ENCODE measurements at regions not wholly inside any gene's neighbourhood (a gene's known extent, or its start where the extent isn't known, plus 50 kb on each side); places are given as distances from the start of the nearest gene placed in this dataset.

GRCh38 chr10:112094984-112095383, 88.6 kb downstream of the GPAM start:
- no peak overlapping the region for H2BK120ac ChIP-seq (ENCODE audit: low read depth, low read length)
- no peaks in the 10 kb centered on the region for H3K9me3 ChIP-seq (ENCODE audit: control insufficient read depth, insufficient read depth, low read length)
- no peak overlapping the region for H3K4me3 ChIP-seq (ENCODE audit: insufficient read depth, low read depth, low read length)
- 0% methylated on average over 1 of the region's 3 CpGs; no CpG with 5 or more reads in 1 of the 2 experiments for WGBS, 2 experiments (ENCODE audit: extremely low coverage in 2 of 2, insufficient read length in 1 of 2)
- no peak overlapping the region for H3K27ac ChIP-seq (ENCODE audit: insufficient read depth, low read length)
- H3K4me1 ChIP-seq (ENCODE audit: control insufficient read depth, insufficient read depth, low read length) = no peaks in the 10 kb centered on the region
- H3K18ac ChIP-seq (ENCODE audit: low read depth, low read length) = no peak overlapping the region
- H3K14ac ChIP-seq (replicated peaks; ENCODE audit: low read depth, low read length) = no peak overlapping the region
- CTCF ChIA-PET = no interaction called here
- DNase-seq (no peak), ATAC-seq (ENCODE audit: low read depth) (no peak)
- no peak overlapping the region for H4K8ac ChIP-seq (ENCODE audit: low read depth in 2 of 2, low read length in 2 of 2)
- no peaks in the 10 kb centered on the region for H4K20me1 ChIP-seq (ENCODE audit: insufficient read depth, low read length)
- intact Hi-C loops (cut with micrococcal nuclease) (no loop called here), in situ Hi-C loops (cut with MboI; ENCODE audit: low sequenced_read_pairs) (no loop called here), dilution Hi-C loops (cut with HindIII; ENCODE audit: low sequenced_read_pairs, unreplicated experiment) (no loop called here)
- no peak for TF ChIP-seq NFE2L2 (IDR thresholded peaks at IDR 0.05; ENCODE audit: low read depth, low read length)
- TF ChIP-seq CEBPB (IDR thresholded peaks at IDR 0.05; ENCODE audit: low read depth, low read length) = no peak
- TF ChIP-seq SMC3 (IDR thresholded peaks at IDR 0.05; ENCODE audit: low read depth, low read length) = no peak
- no peak for TF ChIP-seq FOS (IDR thresholded peaks at IDR 0.05; ENCODE audit: low read depth, low read length)
- no peak for TF ChIP-seq RAD21 (IDR thresholded peaks at IDR 0.05; ENCODE audit: low read length)
- no peak for TF ChIP-seq BHLHE40 (IDR thresholded peaks at IDR 0.05; ENCODE audit: low read depth, low read length)
- TF ChIP-seq MAZ (IDR thresholded peaks at IDR 0.05; ENCODE audit: borderline replicate concordance, low read depth, low read length) = no peak
- TF ChIP-seq ELK1 (IDR thresholded peaks at IDR 0.05; ENCODE audit: borderline replicate concordance, low read depth, low read length) = no peak
- no peak for TF ChIP-seq RCOR1 (IDR thresholded peaks at IDR 0.05; ENCODE audit: insufficient replicate concordance, low read length)
- no peak for TF ChIP-seq CHD1 (IDR thresholded peaks at IDR 0.05; ENCODE audit: low read depth, low read length)
- TF ChIP-seq USF2 (IDR thresholded peaks at IDR 0.05; ENCODE audit: low read depth, low read length) = no peak
- no peak for TF ChIP-seq MAFK (IDR thresholded peaks at IDR 0.05; ENCODE audit: low read depth, low read length)
- no peak for TF ChIP-seq MXI1 (IDR thresholded peaks at IDR 0.05; ENCODE audit: borderline replicate concordance, low read depth, low read length)
- TF ChIP-seq POLR2A (IDR thresholded peaks at IDR 0.05; ENCODE audit: low read depth, low read length) = no peak
- TF ChIP-seq CTCF (conservative IDR thresholded peaks at IDR 0.05; ENCODE audit: low read depth, low read length) = no peak
- no peak for TF ChIP-seq RFX5 (IDR thresholded peaks at IDR 0.05; ENCODE audit: low read depth, low read length)
- H3K36me3 ChIP-seq (ENCODE audit: control insufficient read depth, insufficient read depth, low read length) = no peaks in the 10 kb centered on the region
- H4K5ac ChIP-seq (ENCODE audit: low read depth, low read length) = no peak overlapping the region
- no peak overlapping the region for H2BK15ac ChIP-seq (ENCODE audit: low read depth, low read length)
- H3K23ac ChIP-seq (ENCODE audit: low read depth, low read length) = no peak overlapping the region
- no peak overlapping the region for H3K56ac ChIP-seq (ENCODE audit: extremely low read depth, insufficient read depth, low read length)
- BruUV-seq (replicated peaks) = no TSS peak
- no peaks in the 10 kb centered on the region for H3K9me1 ChIP-seq (ENCODE audit: insufficient read depth, low read length)
- no peak overlapping the region for H2AK9ac ChIP-seq (replicated peaks; ENCODE audit: low read depth, low read length, poor library complexity)
- no peak overlapping the region for H2BK20ac ChIP-seq (ENCODE audit: low read depth, low read length)
- H2AK5ac ChIP-seq (ENCODE audit: low read depth, low read length) = no peak overlapping the region
- POLR2A ChIA-PET (ENCODE audit: unreplicated experiment) = no interaction called here
- no peak overlapping the region for H4K91ac ChIP-seq (ENCODE audit: insufficient read depth, low read depth, low read length)
- no peak overlapping the region for H3K9ac ChIP-seq (ENCODE audit: low read depth, low read length)
- no peaks in the 10 kb centered on the region for H3K27me3 ChIP-seq (ENCODE audit: control insufficient read depth, insufficient read depth, low read length)
- no peak overlapping the region for H3K4ac ChIP-seq (ENCODE audit: low read depth, low read length)
- H3K79me1 ChIP-seq (ENCODE audit: low read depth in 1 of 2, low read length in 2 of 2) = no peaks in the 10 kb centered on the region
- no peak overlapping the region for H3K4me2 ChIP-seq (ENCODE audit: low read depth, low read length)
- no peak overlapping the region for H2AFZ ChIP-seq (replicated peaks; ENCODE audit: low read length, poor library complexity)
- H2BK5ac ChIP-seq (ENCODE audit: low read depth, low read length, poor library complexity, severe bottlenecking) = no peak overlapping the region
